Stimulated activated naive CD8-positive, alpha-beta T cell treated with anti-CD3 and anti-CD28 coated beads, Interleukin-15, Interleukin-2, amounts not matched to agents 100 U/mL and 50 U/mL, for 24 hours (primary cell): ENCODE measurements at regions not wholly inside any gene's neighbourhood (a gene's known extent, or its start where the extent isn't known, plus 50 kb on each side); places are given as distances from the start of the nearest gene placed in this dataset.
"Not testable (repeated sequence)": the region's sequence is repeated elsewhere in the genome, so short reads cannot be mapped to it uniquely, and the experiment has no call there.

Experiments
- ATAC-seq: fragments of 150-1000 bp; cut with Tn5 transposase; one replicate; pipeline ENCODE4 v1.10.0; 2021
- DNase-seq: peaks from one replicate; pipeline ENCODE4 v3.0.0; 2021

DNA sequence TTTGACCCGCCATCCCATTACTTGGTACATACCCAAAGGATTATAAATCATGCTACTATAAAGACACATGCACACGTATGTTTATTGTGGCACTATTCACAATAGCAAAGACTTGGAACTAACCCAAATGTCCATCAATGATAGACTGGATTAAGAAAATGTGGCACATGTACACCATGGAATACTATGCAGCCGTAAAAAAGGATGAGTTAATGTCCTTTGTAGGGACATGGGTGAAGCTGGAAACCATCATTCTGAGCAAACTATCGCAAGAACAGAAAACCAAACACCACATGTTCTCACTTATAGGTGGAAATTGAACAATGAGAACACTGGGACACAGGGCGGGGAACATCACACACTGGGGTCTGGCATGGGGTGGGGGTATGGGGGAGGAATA, 57.1 kb upstream of the GMDS start:
- ATAC-seq, DNase-seq: not testable (repeated sequence)

DNA sequence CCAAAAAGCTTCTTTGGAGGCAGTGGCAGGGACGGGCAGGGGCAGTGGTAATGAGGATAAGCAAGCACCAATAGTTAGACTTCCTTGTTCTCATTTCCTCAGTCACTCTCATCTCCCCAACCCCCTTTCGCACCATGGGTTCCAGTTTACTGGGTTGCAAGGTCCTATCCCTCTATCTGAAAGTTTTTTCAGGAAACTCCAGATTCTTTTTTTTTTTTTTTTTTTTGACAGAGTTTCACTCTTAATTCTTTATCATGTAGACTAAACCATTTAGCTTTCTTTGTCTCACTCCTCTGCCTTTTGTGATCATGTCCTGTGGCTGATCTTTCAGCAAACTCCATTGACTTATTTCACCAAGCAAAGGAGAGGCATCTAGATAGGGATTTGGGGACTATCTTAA, 51.4 kb upstream of the GMDS start:
- ATAC-seq (no peak), DNase-seq (no peak)
